Thoracic aorta (tissue), 2 donors: ENCODE measurements at regions not wholly inside any gene's neighbourhood (a gene's known extent, or its start where the extent isn't known, plus 50 kb on each side); places are given as distances from the start of the nearest gene placed in this dataset.

Experiments used
- ATAC-seq: fragments of 150-250 bp; one replicate; pipeline ENCODE4 v1.8.0; 2017; ENCODE audit warnings: low read depth; ENCODE audit not compliant: insufficient number of reproducible peaks, low FRiP score
- DNase-seq: peaks from one replicate; pipeline ENCODE4 v3.0.0-alpha.2; 2020; ENCODE audit warnings: low spot score
- H3K27ac ChIP-seq, 2 donors: fragments of 200-600 bp; sonication (generic); 1 replicate in 1 of 2; 2 replicates in 1 of 2; pipeline ENCODE4 v1.5.1; 2016; ENCODE audit warnings: mild to moderate bottlenecking in 2 of 2, moderate library complexity in 2 of 2
- H3K27me3 ChIP-seq: fragments of 200-600 bp; sonication (generic); replicated peaks from 2 replicates; pipeline ENCODE4 v1.6.0; 2016; ENCODE audit warnings: mild to moderate bottlenecking; ENCODE audit not compliant: insufficient read depth
- H3K36me3 ChIP-seq: fragments of 200-600 bp; sonication (generic); one replicate; pipeline ENCODE4 v1.5.1; 2016
- H3K4me1 ChIP-seq, 2 donors: fragments of 200-600 bp; sonication (generic); 1 replicate in 1 of 2; 2 replicates in 1 of 2; pipeline versions ENCODE4 v1.5.1 to v1.6.0; 2016; ENCODE audit warnings: low read depth in 2 of 2, mild to moderate bottlenecking in 1 of 2; ENCODE audit not compliant: control insufficient read depth in 1 of 2
- H3K4me3 ChIP-seq: fragments of 200-600 bp; sonication (generic); 2 replicates; pipeline ENCODE4 v1.5.1; 2016; ENCODE audit warnings: mild to moderate bottlenecking
- H3K9me3 ChIP-seq: fragments of 200-600 bp; sonication (generic); 2 replicates; pipeline ENCODE4 v1.5.1; 2016
- TF ChIP-seq, protein P1 (sequence below): fragments of 200-600 bp; sonication (generic); IDR thresholded peaks from one replicate; pipeline ENCODE4 v1.5.1; 2019; ENCODE audit warnings: antibody characterized with exemption

DNA sequence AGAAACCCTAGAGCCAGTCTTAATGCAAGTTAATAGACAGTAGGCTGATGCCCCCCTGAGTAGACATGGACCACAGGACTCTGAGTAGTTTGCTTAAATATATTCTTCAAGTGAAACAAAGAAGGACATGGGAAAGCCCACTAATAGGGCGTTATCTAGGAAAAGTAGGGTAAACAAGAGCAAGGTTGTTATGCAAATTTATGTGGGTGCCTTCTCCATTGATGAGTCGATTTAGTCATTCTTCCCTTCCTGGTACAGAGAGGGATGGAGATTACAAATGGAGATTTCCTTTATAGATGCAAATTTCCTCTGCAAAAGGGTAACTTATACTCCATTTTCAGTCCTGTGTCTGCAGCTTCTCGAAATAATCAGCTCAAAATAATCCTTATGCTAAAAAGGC, 262.0 kb downstream of the CD83 start:
- Histone ChIP-seq H3K4me1 (no peaks in the 10 kb centered on the region), H3K27ac (no peak overlapping the region), H3K36me3 (no peaks in the 10 kb centered on the region), H3K9me3 (no peaks in the 10 kb centered on the region), H3K27me3 (no peaks in the 10 kb centered on the region), H3K4me3 (no peak overlapping the region)
- ATAC-seq (no peak), DNase-seq (no peak)
- TF ChIP-seq, protein P1, sequence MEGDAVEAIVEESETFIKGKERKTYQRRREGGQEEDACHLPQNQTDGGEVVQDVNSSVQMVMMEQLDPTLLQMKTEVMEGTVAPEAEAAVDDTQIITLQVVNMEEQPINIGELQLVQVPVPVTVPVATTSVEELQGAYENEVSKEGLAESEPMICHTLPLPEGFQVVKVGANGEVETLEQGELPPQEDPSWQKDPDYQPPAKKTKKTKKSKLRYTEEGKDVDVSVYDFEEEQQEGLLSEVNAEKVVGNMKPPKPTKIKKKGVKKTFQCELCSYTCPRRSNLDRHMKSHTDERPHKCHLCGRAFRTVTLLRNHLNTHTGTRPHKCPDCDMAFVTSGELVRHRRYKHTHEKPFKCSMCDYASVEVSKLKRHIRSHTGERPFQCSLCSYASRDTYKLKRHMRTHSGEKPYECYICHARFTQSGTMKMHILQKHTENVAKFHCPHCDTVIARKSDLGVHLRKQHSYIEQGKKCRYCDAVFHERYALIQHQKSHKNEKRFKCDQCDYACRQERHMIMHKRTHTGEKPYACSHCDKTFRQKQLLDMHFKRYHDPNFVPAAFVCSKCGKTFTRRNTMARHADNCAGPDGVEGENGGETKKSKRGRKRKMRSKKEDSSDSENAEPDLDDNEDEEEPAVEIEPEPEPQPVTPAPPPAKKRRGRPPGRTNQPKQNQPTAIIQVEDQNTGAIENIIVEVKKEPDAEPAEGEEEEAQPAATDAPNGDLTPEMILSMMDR: no peak

DNA sequence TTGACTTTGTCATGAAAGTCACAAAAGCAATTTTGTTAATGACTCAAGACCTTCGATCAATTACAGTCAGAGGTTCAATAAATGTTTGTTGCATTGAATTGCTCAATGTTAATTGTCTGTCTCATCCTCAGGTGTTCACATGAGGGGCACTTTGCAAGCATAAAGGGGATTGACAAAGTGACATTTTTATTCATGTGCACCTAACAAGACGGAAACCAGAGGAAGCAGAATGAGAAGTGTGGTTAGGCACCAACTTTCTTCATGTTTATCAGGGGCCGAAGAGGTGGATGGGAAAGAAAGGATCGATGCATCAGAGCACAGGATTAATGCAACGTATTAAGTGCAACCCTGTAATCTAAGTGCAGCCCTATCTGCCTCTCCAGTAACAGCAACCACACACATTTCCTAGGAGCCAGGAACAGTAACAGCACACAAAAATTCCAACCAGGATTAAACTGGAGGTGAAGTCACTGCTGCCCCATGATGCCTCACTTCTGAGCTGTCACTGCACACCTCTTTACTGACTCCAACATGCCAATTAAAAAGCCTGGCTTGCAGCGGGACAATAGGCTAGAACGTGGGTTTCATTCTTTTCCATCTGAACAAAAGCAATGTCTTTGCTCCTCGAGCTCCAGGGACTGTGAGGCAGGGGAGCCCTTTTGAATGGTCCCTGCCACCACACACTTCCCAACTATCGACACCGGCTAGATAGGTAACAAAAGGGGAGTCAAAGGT, 262.7 kb downstream of the CD83 start:
- Histone ChIP-seq H3K9me3 (no peaks in the 10 kb centered on the region), H3K4me3 (no peak overlapping the region), H3K4me1 (no peaks in the 10 kb centered on the region), H3K27me3 (no peaks in the 10 kb centered on the region), H3K36me3 (no peaks in the 10 kb centered on the region), H3K27ac (no peak overlapping the region)
- DNase-seq (no peak), ATAC-seq (no peak)
- TF ChIP-seq, protein P1: no peak

DNA sequence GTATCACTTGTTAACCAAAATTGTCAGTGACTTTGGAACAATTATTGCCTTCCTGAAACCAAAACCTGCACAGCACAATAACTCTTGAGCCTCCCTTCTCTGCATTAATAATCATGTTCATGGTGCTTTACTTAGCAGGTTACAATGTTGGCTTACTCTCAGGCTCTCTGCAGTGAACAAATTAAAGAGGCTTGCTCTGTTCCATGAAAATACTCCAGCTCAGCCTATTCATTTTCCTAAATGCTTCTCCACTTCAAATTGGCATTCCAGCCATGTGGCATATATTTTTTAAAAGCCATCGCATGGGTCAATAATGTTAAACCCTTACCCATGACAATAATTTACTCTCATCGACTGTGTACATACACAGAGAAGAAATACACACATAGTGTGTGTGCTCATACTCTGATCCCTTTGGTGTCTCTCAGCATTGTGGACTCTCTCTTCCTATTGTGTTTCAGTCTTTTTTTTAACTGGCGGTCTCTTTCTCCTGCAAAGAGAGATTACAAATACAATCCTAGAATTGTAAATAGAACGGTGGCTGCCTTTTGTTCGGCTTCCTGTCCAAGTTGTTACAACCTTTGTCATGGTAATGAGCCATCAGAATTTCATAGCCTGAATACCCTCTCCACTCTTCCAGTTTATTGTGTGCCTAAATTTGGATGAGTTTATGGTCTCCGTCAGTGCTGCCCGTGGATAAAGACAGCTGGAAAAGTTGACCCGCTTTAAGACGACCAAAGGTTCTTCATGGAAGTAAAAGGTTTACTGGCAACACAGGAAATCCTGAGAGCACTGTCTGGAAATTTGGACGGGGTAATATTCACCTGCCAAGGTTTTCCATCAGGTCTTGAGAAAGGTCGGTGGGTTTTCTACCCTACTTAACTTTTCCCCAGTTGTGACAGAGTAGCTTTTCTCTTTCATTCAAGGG, 263.6 kb downstream of the CD83 start:
- H3K4me1 ChIP-seq: no peaks in the 10 kb centered on the region
- H3K27ac ChIP-seq: no peak overlapping the region
- ATAC-seq (no peak), DNase-seq (no peak)
- no peaks in the 10 kb centered on the region for H3K9me3 ChIP-seq
- no peak overlapping the region for H3K4me3 ChIP-seq
- no peaks in the 10 kb centered on the region for H3K27me3 ChIP-seq
- H3K36me3 ChIP-seq: no peaks in the 10 kb centered on the region
- TF ChIP-seq, protein P1: no peak

DNA sequence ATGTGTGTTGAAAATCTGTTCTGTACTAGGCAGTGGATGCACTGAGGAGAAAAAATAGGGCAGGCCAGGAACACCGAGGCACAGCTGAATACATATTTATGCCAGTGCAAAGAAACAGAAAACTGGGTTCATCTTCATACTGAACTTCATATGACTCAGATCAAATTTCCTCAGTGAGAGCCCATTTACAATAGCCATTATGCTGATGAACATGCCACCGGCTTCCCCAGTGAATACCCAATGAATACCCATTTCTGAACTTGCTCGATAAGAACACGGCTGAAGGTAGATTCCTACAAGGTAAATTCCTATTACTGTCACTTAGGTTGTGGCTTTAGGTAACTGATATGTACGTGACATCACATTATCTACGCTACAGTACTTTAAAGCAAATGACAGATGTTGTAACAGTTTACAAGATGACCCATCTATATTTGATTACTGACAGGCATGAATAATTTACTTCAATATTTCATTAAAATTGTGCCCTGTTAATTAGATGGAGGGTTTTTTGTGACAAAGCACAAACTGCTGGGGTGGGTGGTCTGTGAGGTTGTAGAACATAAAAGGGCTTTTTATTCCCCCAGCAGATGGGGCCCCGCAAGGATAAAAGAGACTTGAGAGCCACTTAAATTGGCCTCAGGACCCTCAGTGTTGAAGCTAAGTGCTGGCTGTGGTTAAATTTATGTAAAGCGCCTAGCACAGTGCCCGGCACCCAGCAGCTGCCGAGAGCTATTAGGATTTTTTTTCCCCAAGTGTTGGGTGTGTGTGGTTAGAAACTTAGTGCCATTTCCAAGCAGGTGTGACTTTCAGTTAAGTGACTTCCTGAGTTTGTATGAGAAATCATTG, 264.5 kb downstream of the CD83 start:
- no peaks in the 10 kb centered on the region for H3K9me3 ChIP-seq
- TF ChIP-seq, protein P1: no peak
- H3K4me3 ChIP-seq: no peak overlapping the region
- no peak overlapping the region for H3K27ac ChIP-seq
- ATAC-seq (no peak), DNase-seq (no peak)
- H3K36me3 ChIP-seq: no peaks in the 10 kb centered on the region
- no peaks in the 10 kb centered on the region for H3K27me3 ChIP-seq
- no peaks in the 10 kb centered on the region for H3K4me1 ChIP-seq
